ENCODE measurements at regions not wholly inside any gene's neighbourhood (a gene's known extent, or its start where the extent isn't known, plus 50 kb on each side); places are given as distances from the start of the nearest gene placed in this dataset.

DNA sequence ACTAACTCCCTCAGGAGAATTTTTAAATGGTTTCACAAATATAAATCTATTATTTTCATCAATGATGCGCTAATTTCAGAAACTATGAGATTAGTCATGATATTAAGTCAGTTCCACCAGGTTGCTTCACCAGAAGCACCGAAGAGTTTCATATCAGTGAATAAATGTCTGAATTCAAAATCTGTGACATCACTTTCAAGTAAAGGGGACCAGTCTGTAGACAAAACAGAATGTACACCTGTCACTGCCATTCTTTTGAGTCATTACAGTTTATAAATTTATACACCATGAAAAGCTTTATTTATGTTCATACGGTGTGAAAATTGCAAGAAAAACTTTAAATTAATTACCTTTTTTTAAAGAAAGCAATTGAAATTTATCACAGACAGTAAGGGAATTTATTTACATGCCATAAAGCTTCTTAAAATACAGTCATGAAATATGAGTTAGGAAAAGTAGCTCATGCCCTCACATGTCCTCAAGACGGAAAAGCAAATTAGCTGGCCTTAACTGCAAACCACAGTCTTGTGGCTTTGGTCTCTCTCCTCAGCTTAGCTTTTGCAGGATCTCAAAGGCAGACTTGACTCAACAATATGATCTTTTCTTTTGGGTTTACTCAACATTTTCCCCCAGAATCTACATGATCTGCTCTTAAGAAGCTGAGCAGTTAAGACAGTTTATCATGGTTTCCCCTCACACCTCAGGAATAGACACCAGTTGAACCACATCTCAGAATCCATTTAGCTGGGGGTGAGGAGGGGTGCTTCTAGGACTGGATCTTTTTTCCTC lies 177.7 kb upstream of the MCHR2 start:
- Histone ChIP-seq H3K4me3 (ENCODE audit: low read depth, low read length) (no peak overlapping the region), H3K27me3 (no peaks in the 10 kb centered on the region), H3K9me3 (no peaks in the 10 kb centered on the region), H3K36me3 (no peaks in the 10 kb centered on the region), H3K4me1 (no peaks in the 10 kb centered on the region)
- TF ChIP-seq, protein P1, sequence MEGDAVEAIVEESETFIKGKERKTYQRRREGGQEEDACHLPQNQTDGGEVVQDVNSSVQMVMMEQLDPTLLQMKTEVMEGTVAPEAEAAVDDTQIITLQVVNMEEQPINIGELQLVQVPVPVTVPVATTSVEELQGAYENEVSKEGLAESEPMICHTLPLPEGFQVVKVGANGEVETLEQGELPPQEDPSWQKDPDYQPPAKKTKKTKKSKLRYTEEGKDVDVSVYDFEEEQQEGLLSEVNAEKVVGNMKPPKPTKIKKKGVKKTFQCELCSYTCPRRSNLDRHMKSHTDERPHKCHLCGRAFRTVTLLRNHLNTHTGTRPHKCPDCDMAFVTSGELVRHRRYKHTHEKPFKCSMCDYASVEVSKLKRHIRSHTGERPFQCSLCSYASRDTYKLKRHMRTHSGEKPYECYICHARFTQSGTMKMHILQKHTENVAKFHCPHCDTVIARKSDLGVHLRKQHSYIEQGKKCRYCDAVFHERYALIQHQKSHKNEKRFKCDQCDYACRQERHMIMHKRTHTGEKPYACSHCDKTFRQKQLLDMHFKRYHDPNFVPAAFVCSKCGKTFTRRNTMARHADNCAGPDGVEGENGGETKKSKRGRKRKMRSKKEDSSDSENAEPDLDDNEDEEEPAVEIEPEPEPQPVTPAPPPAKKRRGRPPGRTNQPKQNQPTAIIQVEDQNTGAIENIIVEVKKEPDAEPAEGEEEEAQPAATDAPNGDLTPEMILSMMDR (IDR thresholded peaks at IDR 0.05; ENCODE audit: low read depth, low read length), result no peak
- no peak for DNase-seq

DNA sequence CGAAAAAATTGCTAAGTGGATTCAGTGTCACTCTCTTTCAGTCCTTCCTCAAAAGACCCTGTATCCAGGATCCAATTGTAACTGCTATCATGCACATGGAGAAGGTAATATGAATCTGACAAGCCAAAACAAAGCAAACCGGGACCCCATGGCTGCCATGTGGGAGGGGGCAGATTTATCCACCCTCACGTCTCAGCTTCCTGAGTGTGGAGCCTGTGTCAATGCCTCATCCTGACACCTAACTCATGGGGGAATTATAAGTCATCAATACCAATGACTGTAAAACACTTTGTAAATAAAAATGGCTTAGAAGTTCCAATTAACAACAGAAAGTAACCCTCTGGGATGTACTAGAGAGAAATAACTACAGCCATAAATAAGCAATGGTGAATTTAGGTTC lies 174.1 kb upstream of the MCHR2 start:
- Histone ChIP-seq H3K36me3 (no peaks in the 10 kb centered on the region), H3K4me1 (no peaks in the 10 kb centered on the region), H3K27me3 (no peaks in the 10 kb centered on the region), H3K4me3 (ENCODE audit: low read depth, low read length) (no peak overlapping the region), H3K9me3 (no peaks in the 10 kb centered on the region)
- no peak for DNase-seq
- TF ChIP-seq, protein P1 (IDR thresholded peaks at IDR 0.05; ENCODE audit: low read depth, low read length), result no peak

DNA sequence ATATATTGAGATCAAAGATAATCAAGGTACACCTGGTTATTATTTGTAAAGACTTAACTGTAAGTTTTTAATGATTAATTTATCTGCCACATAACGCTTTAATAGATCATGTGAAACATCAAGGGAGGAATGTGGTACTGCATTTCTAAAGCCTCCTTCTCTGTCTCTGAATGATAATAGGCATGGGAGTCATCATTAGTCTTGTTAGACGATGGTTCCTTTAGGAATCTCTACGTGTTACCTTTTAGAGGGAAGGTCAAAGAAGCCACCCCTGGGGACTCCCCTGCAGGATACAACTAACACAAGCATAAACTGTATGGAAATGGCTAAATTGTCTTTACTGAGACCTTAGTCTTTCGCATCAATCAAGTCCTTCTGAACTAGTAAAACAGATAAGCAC lies 173.6 kb upstream of the MCHR2 start:
- Histone ChIP-seq H3K9me3 (no peaks in the 10 kb centered on the region), H3K4me3 (ENCODE audit: low read depth, low read length) (no peak overlapping the region), H3K27me3 (no peaks in the 10 kb centered on the region; the same call in 1 of the 2 replicates), H3K4me1 (no peaks in the 10 kb centered on the region), H3K36me3 (no peaks in the 10 kb centered on the region)
- DNase-seq, result no peak
- TF ChIP-seq, protein P1 (IDR thresholded peaks at IDR 0.05; ENCODE audit: low read depth, low read length), result no peak

DNA sequence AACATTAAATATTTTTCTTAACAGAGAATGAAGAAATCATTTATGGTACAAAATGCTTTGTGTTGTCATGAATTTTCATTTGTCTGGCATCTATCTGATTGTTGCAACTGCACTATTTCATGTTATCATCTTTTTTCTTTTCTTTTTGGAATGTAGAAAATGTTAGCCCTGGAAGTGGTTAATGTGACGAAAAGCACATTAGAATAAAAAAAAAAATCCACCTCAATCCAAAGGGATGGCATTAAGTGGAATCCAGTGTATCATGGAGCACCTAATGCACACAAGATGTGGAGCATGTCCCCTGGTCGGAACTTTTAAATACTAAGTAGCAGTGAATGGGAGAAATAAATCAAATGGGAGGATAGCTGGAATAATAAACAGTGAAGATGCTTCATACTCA lies 172.9 kb upstream of the MCHR2 start:
- Histone ChIP-seq H3K4me3 (ENCODE audit: low read depth, low read length) (no peak overlapping the region), H3K36me3 (no peaks in the 10 kb centered on the region), H3K4me1 (no peaks in the 10 kb centered on the region), H3K27me3 (no peaks in the 10 kb centered on the region; the same call in 1 of the 2 replicates), H3K9me3 (no peaks in the 10 kb centered on the region)
- DNase-seq, result no peak
- TF ChIP-seq, protein P1 (IDR thresholded peaks at IDR 0.05; ENCODE audit: low read depth, low read length), result no peak

DNA sequence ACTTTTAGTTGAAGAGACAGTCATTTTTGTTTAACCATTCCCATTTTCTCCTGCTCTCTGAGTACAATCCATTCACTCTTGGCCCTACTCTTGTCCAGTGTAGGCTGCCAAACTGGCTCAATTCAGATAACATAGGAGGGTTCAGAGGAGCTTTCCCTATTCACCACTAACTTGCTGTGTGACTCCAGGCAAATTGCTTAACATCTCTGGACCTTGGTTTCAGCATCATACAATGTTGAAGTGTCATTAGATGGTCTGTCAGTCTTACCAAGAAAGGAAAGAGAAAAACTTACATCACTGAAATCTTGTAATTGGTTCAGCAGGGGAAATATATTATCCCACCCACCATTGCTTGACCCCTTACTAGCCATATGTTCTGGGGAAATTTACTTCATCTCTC lies 171.4 kb upstream of the MCHR2 start:
- no peaks in the 10 kb centered on the region for H3K4me1 ChIP-seq

DNA sequence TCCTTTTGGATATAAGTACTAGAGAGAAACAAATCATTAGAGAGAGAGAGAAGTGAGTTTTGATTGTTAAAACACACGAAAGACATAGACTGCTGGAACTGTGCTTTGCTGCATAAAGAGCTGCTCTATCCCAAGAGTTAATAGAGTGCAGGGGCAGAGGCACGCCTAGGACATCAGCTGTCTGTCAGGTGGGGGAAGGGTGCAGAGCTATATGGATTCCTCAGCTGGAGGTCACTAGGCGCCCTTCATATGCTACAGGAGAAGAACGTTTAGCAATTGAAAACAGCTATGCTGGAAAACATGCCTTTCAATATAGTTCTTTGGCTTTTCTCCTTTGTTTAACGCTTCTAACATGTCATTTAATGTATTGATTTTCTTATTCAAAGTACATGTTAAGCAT lies 169.0 kb upstream of the MCHR2 start:
- TF ChIP-seq, protein P1 (IDR thresholded peaks at IDR 0.05; ENCODE audit: low read depth, low read length), result no peak
- Histone ChIP-seq H3K27me3 (no peaks in the 10 kb centered on the region; the same call in 1 of the 2 replicates), H3K4me3 (ENCODE audit: low read depth, low read length) (no peak overlapping the region), H3K4me1 (no peaks in the 10 kb centered on the region), H3K36me3 (no peaks in the 10 kb centered on the region), H3K9me3 (no peaks in the 10 kb centered on the region)
- no peak for DNase-seq

More for the DNA sequence above, 171.4 kb upstream of the MCHR2 start:
- no peaks in the 10 kb centered on the region for H3K9me3 ChIP-seq
- TF ChIP-seq, protein P1 (IDR thresholded peaks at IDR 0.05; ENCODE audit: low read depth, low read length), result no peak
- H3K4me3 ChIP-seq (ENCODE audit: low read depth, low read length), result no peak overlapping the region
- DNase-seq, result no peak
- no peaks in the 10 kb centered on the region for H3K36me3 ChIP-seq
- H3K27me3 ChIP-seq, result no peaks in the 10 kb centered on the region; the same call in 1 of the 2 replicates

Measured in BE2C (cell line).